ENCODE measurements at regions not wholly inside any gene's neighbourhood (a gene's known extent, or its start where the extent isn't known, plus 50 kb on each side); places are given as distances from the start of the nearest gene placed in this dataset.

- DNase-seq (ENCODE audit: low read depth) = no peak
- no peak overlapping the region for H3K4me3 ChIP-seq (ENCODE audit: low read depth, low read length)
- no peak for TF ChIP-seq MYC (IDR thresholded peaks at IDR 0.05; ENCODE audit: low read depth, low read length)
- TF ChIP-seq MAX (IDR thresholded peaks at IDR 0.05; ENCODE audit: low read depth, low read length) = no peak
- TF ChIP-seq CTCF (IDR thresholded peaks at IDR 0.05; ENCODE audit: low read depth, low read length) = no peak
- TF ChIP-seq POLR2A (IDR thresholded peaks at IDR 0.05; ENCODE audit: extremely low read depth, insufficient read length) = no peak
Observed at GRCh38 chr11:40030867-40031266, 1428.6 kb downstream of the LRRC4C start.

GRCh38 chr11:40029391-40029790 is 1430.1 kb downstream of the LRRC4C start:
- no peak overlapping the region for H3K4me3 ChIP-seq (ENCODE audit: low read depth, low read length)
- DNase-seq (ENCODE audit: low read depth) = no peak
- no peak for TF ChIP-seq MYC (IDR thresholded peaks at IDR 0.05; ENCODE audit: low read depth, low read length)

- TF ChIP-seq MAX (IDR thresholded peaks at IDR 0.05; ENCODE audit: low read depth, low read length) (no peak), MYC (IDR thresholded peaks at IDR 0.05; ENCODE audit: low read depth, low read length) (no peak), CTCF (IDR thresholded peaks at IDR 0.05; ENCODE audit: low read depth, low read length) (no peak), POLR2A (IDR thresholded peaks at IDR 0.05; ENCODE audit: extremely low read depth, insufficient read length) (no peak)
- no peak overlapping the region for H3K4me3 ChIP-seq (ENCODE audit: low read depth, low read length)
- DNase-seq (ENCODE audit: low read depth) = no peak
Observed at GRCh38 chr11:40027720-40028119, 1431.7 kb downstream of the LRRC4C start.

- no peak for TF ChIP-seq MYC (IDR thresholded peaks at IDR 0.05; ENCODE audit: low read depth, low read length)
- no peak for TF ChIP-seq MAX (IDR thresholded peaks at IDR 0.05; ENCODE audit: low read depth, low read length)
- no peak for TF ChIP-seq POLR2A (IDR thresholded peaks at IDR 0.05; ENCODE audit: extremely low read depth, insufficient read length)
- TF ChIP-seq CTCF (IDR thresholded peaks at IDR 0.05; ENCODE audit: low read depth, low read length) = no peak
- DNase-seq (ENCODE audit: low read depth) = no peak
- H3K4me3 ChIP-seq (ENCODE audit: low read depth, low read length) = no peak overlapping the region
Observed at GRCh38 chr11:40023724-40024123, 1435.7 kb downstream of the LRRC4C start.

GRCh38 chr11:40010011-40010410 is 1449.4 kb downstream of the LRRC4C start:
- DNase-seq (ENCODE audit: low read depth) = no peak
- no peak overlapping the region for H3K4me3 ChIP-seq (ENCODE audit: low read depth, low read length)
- TF ChIP-seq MAX (IDR thresholded peaks at IDR 0.05; ENCODE audit: low read depth, low read length) (no peak), MYC (IDR thresholded peaks at IDR 0.05; ENCODE audit: low read depth, low read length) (no peak), POLR2A (IDR thresholded peaks at IDR 0.05; ENCODE audit: extremely low read depth, insufficient read length) (no peak), CTCF (IDR thresholded peaks at IDR 0.05; ENCODE audit: low read depth, low read length) (no peak)

GRCh38 chr11:39992551-39992950 is 1466.9 kb downstream of the LRRC4C start:
- no peak overlapping the region for H3K4me3 ChIP-seq (ENCODE audit: low read depth, low read length)
- DNase-seq (ENCODE audit: low read depth) = no peak
- no peak for TF ChIP-seq CTCF (IDR thresholded peaks at IDR 0.05; ENCODE audit: low read depth, low read length)
- TF ChIP-seq POLR2A (IDR thresholded peaks at IDR 0.05; ENCODE audit: extremely low read depth, insufficient read length) = no peak
- no peak for TF ChIP-seq MYC (IDR thresholded peaks at IDR 0.05; ENCODE audit: low read depth, low read length)
- TF ChIP-seq MAX (IDR thresholded peaks at IDR 0.05; ENCODE audit: low read depth, low read length) = no peak
